ENCODE measurements at regions not wholly inside any gene's neighbourhood (a gene's known extent, or its start where the extent isn't known, plus 50 kb on each side); places are given as distances from the start of the nearest gene placed in this dataset.
"Not testable (repeated sequence)": the region's sequence is repeated elsewhere in the genome, so short reads cannot be mapped to it uniquely, and the experiment has no call there.

DNA sequence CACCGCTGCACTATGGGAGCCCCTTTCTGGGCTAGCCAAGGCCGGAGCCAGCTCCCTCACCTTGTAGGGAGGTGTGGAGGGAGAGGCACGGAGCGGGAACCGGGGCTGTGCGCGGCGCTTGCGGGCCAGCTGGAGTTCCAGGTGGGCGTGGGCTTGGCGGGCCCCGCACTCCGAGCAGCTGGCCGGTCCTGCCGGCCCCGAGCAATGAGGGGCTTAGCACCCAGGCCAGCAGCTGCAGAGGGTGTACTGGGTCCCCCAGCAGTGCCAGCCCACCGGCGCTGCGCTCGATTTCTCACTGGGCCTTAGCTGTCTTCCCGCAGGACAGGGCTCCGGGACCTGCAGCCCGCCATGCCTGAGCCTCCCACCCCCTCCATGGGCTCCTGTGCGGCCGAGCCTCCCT lies 53.3 kb upstream of the NID2 start:
- DNase-seq (ENCODE audit: low read depth), result not testable (repeated sequence)

GRCh38 chr14:52121441-52121840 lies 52.6 kb upstream of the NID2 start:
- DNase-seq (ENCODE audit: low read depth), result no peak

- DNase-seq (ENCODE audit: low read depth), result no peak
These were observed 50.2 kb upstream of the NID2 start for GRCh38 chr14:52119030-52119429.
